Fibroblast of lung (primary cell): ENCODE measurements at regions not wholly inside any gene's neighbourhood (a gene's known extent, or its start where the extent isn't known, plus 50 kb on each side); places are given as distances from the start of the nearest gene placed in this dataset.
"Not testable (repeated sequence)": the region's sequence is repeated elsewhere in the genome, so short reads cannot be mapped to it uniquely, and the experiment has no call there.

Source experiments
- CTCF ChIP-seq, 2 donors: IDR thresholded peaks in 1 of 2; conservative IDR thresholded peaks in 1 of 2; 1 replicate in 1 of 2; 2 replicates in 1 of 2; pipeline ENCODE4 v1.5.1; 2011 to 2012; ENCODE audit warnings: low read length in 2 of 2, control low read depth in 1 of 2, inconsistent platforms in 1 of 2, low read depth in 1 of 2, mild to moderate bottlenecking in 1 of 2
- EZH2 ChIP-seq: IDR thresholded peaks from 2 replicates; pipeline ENCODE4 v1.5.1; 2012; ENCODE audit warnings: low read length, control low read depth, mild to moderate bottlenecking; ENCODE audit errors: missing control alignments

GRCh38 chr4:3984796-3985195 is 218.6 kb downstream of the ADRA2C start:
- TF ChIP-seq CTCF (conservative IDR thresholded peaks at IDR 0.05 in 1 of 2, IDR thresholded peaks at IDR 0.05 in 1 of 2; ENCODE audit: low read depth in 1 of 2, low read length in 2 of 2); EZH2: not testable (repeated sequence)
